NCI-H1436 treated with DMSO at 0.1 percent for 48 hours (cell line): ENCODE measurements at regions not wholly inside any gene's neighbourhood (a gene's known extent, or its start where the extent isn't known, plus 50 kb on each side); places are given as distances from the start of the nearest gene placed in this dataset.
"Not testable (repeated sequence)": the region's sequence is repeated elsewhere in the genome, so short reads cannot be mapped to it uniquely, and the experiment has no call there.

ENCODE experiments used
- DNase-seq: peaks from one replicate; lab custom pipeline; 2025; lab: John Stamatoyannopoulos, UW

GRCh38 chr1:103469801-103470200, 55.7 kb upstream of the RNPC3 start:
- no peak for DNase-seq

- DNase-seq: no peak
These were observed 58.4 kb upstream of the RNPC3 start for GRCh38 chr1:103467100-103467499.

- no peak for DNase-seq
These were observed 64.1 kb upstream of the RNPC3 start for GRCh38 chr1:103461161-103462105.

- no peak for DNase-seq
These were observed 65.0 kb upstream of the RNPC3 start for GRCh38 chr1:103460511-103460910.

- DNase-seq: no peak
These were observed 66.2 kb upstream of the RNPC3 start for GRCh38 chr1:103459346-103459745.

- DNase-seq: no peak
These were observed 67.5 kb upstream of the RNPC3 start for GRCh38 chr1:103457886-103458455.

- no peak for DNase-seq
These were observed 76.9 kb upstream of the RNPC3 start for GRCh38 chr1:103448560-103448959.

- DNase-seq: no peak
These were observed 78.0 kb upstream of the RNPC3 start for GRCh38 chr1:103447471-103447870.

- DNase-seq: no peak
These were observed 84.2 kb upstream of the RNPC3 start for GRCh38 chr1:103441342-103441741.

GRCh38 chr1:103436568-103437100, 88.9 kb upstream of the RNPC3 start:
- not testable (repeated sequence) for DNase-seq

- DNase-seq: no peak
These were observed 90.1 kb upstream of the RNPC3 start for GRCh38 chr1:103435443-103435842.

- no peak for DNase-seq
These were observed 100.8 kb upstream of the RNPC3 start for GRCh38 chr1:103424650-103425049.

- DNase-seq: no peak
These were observed 108.7 kb upstream of the RNPC3 start for GRCh38 chr1:103416681-103417286.

- DNase-seq: no peak
These were observed 137.6 kb upstream of the RNPC3 start for GRCh38 chr1:103387898-103388297.

GRCh38 chr1:103373991-103374390, 151.5 kb upstream of the RNPC3 start:
- DNase-seq: no peak

GRCh38 chr1:103372866-103373265, 152.6 kb upstream of the RNPC3 start:
- DNase-seq: no peak

- no peak for DNase-seq
These were observed 154.3 kb upstream of the RNPC3 start for GRCh38 chr1:103371234-103371633.

- no peak for DNase-seq
These were observed 158.3 kb upstream of the RNPC3 start for GRCh38 chr1:103367186-103367585.

GRCh38 chr1:103365860-103366569, 159.5 kb upstream of the RNPC3 start:
- no peak for DNase-seq

- no peak for DNase-seq
These were observed 162.5 kb upstream of the RNPC3 start for GRCh38 chr1:103363008-103363365.

- no peak for DNase-seq
These were observed 163.0 kb upstream of the RNPC3 start for GRCh38 chr1:103362348-103363007.

GRCh38 chr1:103353391-103353790, 172.1 kb upstream of the RNPC3 start:
- DNase-seq: no peak
